HFF-Myc (cell line): ENCODE measurements at regions not wholly inside any gene's neighbourhood (a gene's known extent, or its start where the extent isn't known, plus 50 kb on each side); places are given as distances from the start of the nearest gene placed in this dataset.

Source experiments
- DNase-seq: peaks from one replicate; pipeline ENCODE4 v3.0.0-alpha.2; 2011; ENCODE audit warnings: low read depth; ENCODE audit errors: extremely low read depth
- H3K4me3 ChIP-seq: replicated peaks from 2 replicates; pipeline ENCODE4 v1.5.1; 2011; ENCODE audit warnings: low read depth, mild to moderate bottlenecking, control low read depth, low read length
- CTCF ChIP-seq: IDR thresholded peaks from 2 replicates; pipeline ENCODE4 v1.5.1; 2012; ENCODE audit warnings: mild to moderate bottlenecking, low read depth, low read length, control low read depth; ENCODE audit errors: missing control alignments

DNA sequence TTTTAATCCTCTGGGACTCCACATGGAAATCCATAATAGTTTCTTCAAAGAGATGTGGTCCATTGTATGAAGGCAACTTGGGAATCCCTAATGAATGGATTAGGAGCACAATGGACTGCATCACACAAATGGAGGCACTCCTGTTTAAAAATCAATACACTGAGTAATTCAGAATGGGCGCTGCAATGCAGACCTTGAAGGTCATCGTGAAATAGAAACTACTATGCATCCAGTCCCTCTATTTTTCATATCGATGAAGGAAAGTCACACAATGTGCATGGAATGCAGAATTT lies 98.8 kb upstream of the EGFL6 start:
- no peak for DNase-seq
- H3K4me3 ChIP-seq = no peak overlapping the region
- TF ChIP-seq CTCF = no peak

DNA sequence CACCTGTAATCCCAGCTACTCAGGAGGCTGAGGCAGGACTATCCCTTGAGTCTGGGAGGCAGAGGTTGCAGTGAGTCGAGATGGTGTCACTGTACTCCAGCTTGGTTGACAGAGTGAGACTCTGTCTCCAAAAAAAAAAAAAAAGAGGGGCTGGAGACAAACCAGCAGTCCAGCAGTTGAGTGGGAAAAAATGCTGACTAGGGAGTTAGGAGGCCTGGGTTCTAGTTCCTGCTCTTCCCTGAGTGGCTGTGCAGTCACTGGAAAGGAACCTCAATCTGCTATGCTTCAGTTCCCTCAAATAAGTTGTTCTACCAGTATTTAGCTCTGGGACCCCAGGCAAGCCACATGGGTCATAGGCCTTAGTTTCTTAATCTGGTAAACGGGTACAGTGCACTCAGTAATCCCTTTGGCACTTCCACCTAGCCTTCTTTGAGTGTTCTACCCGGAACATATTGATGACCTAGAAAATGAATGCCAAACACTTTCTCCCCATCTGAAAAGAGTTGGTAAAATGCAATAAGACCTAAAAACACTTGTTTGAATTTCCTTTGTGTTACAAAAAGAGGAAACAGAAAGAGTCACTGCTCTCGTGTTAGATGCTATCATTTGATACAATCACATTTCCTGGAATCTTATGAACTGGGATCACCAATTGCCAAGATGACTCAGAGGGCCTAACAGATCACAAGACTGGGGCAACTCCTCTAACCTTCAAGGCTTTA lies 99.3 kb upstream of the EGFL6 start:
- no peak for TF ChIP-seq CTCF
- no peak for DNase-seq
- no peak overlapping the region for H3K4me3 ChIP-seq

DNA sequence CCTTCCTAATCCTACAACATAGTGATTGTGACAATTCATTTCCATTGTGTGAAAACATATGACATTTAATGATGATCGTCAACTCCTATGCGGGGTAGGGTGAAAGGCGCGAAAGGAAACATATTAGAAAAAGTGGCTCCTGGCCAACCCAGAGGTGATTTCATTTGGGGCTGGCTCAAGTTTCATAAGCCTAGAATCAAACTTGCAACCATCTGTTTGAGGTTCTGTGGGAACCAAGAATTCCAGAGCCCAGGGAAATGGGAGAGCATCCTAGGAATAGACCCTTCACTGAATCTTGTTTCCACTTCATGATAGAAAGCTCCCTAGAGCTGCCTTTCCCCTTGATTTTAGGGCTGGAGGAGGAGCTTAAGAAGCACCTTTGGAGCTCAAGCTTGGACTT lies 101.3 kb upstream of the EGFL6 start:
- no peak overlapping the region for H3K4me3 ChIP-seq
- no peak for TF ChIP-seq CTCF
- no peak for DNase-seq

DNA sequence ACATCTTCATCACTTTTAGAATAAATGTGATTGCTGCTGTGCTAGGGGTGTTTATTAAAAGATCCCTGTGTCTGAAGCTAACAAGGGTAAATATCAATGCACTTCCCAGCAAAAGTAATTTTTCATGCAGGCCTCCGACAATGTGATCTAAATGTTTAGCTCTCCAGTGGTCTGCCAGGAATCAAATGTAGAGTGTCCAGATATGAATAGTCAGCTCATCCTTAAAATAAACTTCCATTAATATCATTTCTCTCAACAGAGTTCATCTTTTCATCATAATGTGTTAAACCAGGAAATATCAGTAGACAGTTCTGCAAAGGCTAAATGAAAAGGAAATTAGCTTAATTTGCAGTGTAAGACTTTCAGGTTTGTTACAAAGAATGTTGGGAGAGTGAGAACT lies 102.2 kb upstream of the EGFL6 start:
- TF ChIP-seq CTCF = no peak
- DNase-seq = no peak

DNA sequence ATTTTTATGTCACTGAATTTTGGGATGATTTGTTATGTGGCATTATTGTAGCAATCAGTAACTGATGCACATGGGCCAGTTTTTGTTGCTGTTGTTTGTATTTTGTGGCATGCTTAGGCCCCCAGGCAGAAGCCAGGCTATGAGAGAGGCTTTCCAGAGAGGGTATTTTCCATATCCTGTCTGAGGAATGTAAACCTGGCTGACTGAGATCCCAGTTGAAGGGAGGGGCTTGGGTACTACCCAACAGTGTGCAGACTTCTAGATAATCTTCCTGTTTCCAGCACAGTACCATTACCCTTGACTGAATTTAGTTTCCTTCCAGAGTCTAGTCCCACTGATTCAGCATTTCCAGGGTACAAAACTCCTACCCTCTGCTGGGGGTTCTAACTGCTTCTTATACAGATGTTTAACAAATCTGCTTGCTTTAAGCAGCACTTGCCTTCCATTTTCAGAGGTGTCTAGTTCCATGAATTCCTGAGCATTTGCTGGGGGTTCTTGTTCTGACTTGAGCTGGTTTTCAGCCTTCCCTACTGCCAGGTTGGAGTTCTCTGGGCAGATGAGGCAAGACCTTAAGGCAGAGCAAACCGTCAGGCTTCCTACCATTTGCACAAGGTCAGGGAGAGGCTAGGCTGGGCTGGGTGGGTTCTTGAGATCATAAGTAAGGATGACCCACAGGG lies 104.7 kb upstream of the EGFL6 start:
- TF ChIP-seq CTCF = no peak
- no peak overlapping the region for H3K4me3 ChIP-seq
- no peak for DNase-seq

More for the DNA sequence above, 102.2 kb upstream of the EGFL6 start:
- H3K4me3 ChIP-seq = no peak overlapping the region

- DNase-seq = peak; percentile 86
- H3K4me3 ChIP-seq = no peak overlapping the region
- TF ChIP-seq CTCF = no peak
These were observed 105.8 kb upstream of the EGFL6 start for GRCh38 chrX:13463608-13464007.
